ENCODE measurements at regions not wholly inside any gene's neighbourhood (a gene's known extent, or its start where the extent isn't known, plus 50 kb on each side); places are given as distances from the start of the nearest gene placed in this dataset.

GRCh38 chr9:1384816-1385215, 334.7 kb downstream of the DMRT2 start:
- TF ChIP-seq GATA2 (IDR thresholded peaks at IDR 0.05; ENCODE audit: low read depth, low read length) (no peak), GATA3 (IDR thresholded peaks at IDR 0.05; ENCODE audit: low read depth, low read length) (no peak)
